ENCODE measurements at regions not wholly inside any gene's neighbourhood (a gene's known extent, or its start where the extent isn't known, plus 50 kb on each side); places are given as distances from the start of the nearest gene placed in this dataset.

GRCh38 chr2:150046211-150046610 is 441.3 kb downstream of the RND3 start:
- no peak for DNase-seq (ENCODE audit: low read depth, low spot score)
- no peaks in the 10 kb centered on the region for H3K9me3 Mint-ChIP-seq
- H3K4me3 Mint-ChIP-seq = no peak overlapping the region
- no peak overlapping the region for H3K27ac Mint-ChIP-seq (ENCODE audit: unreplicated experiment)
- TF ChIP-seq CTCF (conservative IDR thresholded peaks at IDR 0.05) = no peak
- peaks cover 12% of the 10 kb centered on the region for H3K4me1 Mint-ChIP-seq
- H3K36me3 Mint-ChIP-seq (ENCODE audit: low read depth) = no peaks in the 10 kb centered on the region
- H3K27me3 Mint-ChIP-seq (ENCODE audit: low read depth) = no peaks in the 10 kb centered on the region

DNA sequence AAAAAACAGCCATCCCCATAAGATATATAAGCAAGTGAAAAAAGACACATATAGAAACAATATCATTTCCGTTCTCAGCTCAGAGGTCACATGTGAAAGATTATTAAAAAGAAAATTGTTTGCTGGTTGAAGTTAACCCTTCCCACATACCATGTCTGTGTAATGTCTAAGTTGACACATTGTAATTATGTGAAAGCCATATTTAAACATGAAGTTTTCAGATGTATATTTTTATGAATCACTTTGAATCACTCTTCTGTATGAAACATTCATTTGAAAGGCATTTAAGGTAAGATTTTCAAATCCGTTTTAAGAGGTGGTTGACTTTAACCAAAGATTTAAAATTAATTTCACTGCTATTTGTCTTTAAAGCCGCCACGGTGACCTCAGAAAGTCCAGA is 441.9 kb downstream of the RND3 start:
- Mint-ChIP-seq H3K36me3 (ENCODE audit: low read depth) (no peaks in the 10 kb centered on the region), H3K27ac (ENCODE audit: unreplicated experiment) (no peak overlapping the region), H3K4me1 (peaks cover 15% of the 10 kb centered on the region), H3K9me3 (no peaks in the 10 kb centered on the region), H3K4me3 (no peak overlapping the region), H3K27me3 (ENCODE audit: low read depth) (no peaks in the 10 kb centered on the region)
- no peak for DNase-seq (ENCODE audit: low read depth, low spot score)
- no peak for TF ChIP-seq CTCF (conservative IDR thresholded peaks at IDR 0.05)

- Mint-ChIP-seq H3K4me1 (peaks cover 15% of the 10 kb centered on the region), H3K4me3 (no peak overlapping the region), H3K27ac (ENCODE audit: unreplicated experiment) (no peak overlapping the region), H3K27me3 (ENCODE audit: low read depth) (no peaks in the 10 kb centered on the region), H3K9me3 (peaks cover 7% of the 10 kb centered on the region), H3K36me3 (ENCODE audit: low read depth) (peaks cover 2% of the 10 kb centered on the region)
- DNase-seq (ENCODE audit: low read depth, low spot score) = no peak
- no peak for TF ChIP-seq CTCF (conservative IDR thresholded peaks at IDR 0.05)
These were observed 444.3 kb downstream of the RND3 start for GRCh38 chr2:150043172-150043500.

DNA sequence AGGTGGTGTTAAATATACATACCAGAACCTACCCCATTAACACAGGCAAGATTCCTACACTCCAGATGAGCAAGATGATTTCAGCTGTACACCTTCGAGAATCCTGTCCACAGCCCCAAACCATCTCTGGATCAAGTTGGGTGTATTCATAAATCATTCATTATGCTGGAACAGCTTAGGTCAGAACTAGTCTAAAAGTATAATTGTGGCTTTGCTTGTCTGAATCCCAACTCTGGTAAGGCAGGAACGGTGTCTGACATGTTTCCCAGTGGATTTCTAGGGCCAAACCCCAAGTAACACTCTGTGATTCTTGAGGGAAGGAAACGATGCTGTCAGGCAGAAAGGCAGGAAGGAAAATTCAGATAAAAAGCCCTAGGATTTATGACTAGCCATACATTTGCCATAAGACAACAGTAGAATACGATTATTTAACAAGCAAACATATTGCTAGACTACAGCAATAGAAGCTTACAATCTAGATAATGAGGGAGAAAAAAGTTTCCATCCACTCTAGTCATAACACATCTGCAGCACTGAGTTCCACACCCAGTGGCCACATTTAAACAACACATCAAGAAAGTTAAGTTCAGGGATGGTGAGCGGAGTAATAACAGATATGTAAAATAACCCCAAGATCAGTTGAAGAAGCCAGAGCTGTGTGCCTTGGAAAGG is 444.8 kb downstream of the RND3 start:
- no peak for DNase-seq (ENCODE audit: low read depth, low spot score)
- Mint-ChIP-seq H3K4me1 (peaks cover 15% of the 10 kb centered on the region), H3K36me3 (ENCODE audit: low read depth) (peaks cover 2% of the 10 kb centered on the region), H3K4me3 (no peak overlapping the region), H3K9me3 (peaks cover 7% of the 10 kb centered on the region), H3K27me3 (ENCODE audit: low read depth) (no peaks in the 10 kb centered on the region), H3K27ac (ENCODE audit: unreplicated experiment) (no peak overlapping the region)
- no peak for TF ChIP-seq CTCF (conservative IDR thresholded peaks at IDR 0.05)

DNA sequence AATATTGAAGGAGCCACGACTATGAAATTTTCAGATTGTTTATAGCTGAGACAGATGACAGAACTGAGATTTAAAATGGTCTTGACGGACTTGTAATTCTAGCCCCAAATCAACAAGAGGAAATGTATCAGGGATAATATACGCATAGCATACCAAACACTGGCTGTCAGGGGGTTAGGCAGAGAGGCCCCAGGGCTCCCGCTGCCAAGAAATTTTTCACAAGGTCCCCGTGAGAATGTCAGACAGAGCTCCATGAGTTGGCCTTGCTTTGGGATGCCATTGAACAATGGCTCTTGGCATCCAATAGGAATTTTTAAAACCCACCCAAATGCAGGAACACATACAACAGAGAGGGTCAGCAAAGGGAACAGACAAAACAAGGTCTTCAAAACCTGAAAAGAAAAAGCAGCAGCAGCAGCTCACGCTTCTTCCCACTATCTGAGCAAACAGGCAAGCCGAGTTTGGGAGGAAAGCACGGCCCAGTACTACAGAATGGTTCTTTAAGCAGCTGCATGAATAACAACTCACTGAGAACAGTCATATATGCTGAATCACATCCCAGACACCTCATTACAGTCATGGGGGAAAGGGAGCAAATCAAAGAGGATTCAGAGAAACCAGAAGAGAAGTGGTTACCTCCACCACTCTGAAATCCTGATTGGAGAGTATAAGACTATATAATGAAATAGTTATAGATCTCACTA is 445.6 kb downstream of the RND3 start:
- Mint-ChIP-seq H3K9me3 (peaks cover 7% of the 10 kb centered on the region), H3K36me3 (ENCODE audit: low read depth) (peaks cover 2% of the 10 kb centered on the region), H3K4me3 (no peak overlapping the region), H3K27me3 (ENCODE audit: low read depth) (no peaks in the 10 kb centered on the region), H3K27ac (ENCODE audit: unreplicated experiment) (no peak overlapping the region), H3K4me1 (peaks cover 15% of the 10 kb centered on the region)
- TF ChIP-seq CTCF (conservative IDR thresholded peaks at IDR 0.05) = no peak
- no peak for DNase-seq (ENCODE audit: low read depth, low spot score)
